GM19324 (cell line): ENCODE measurements at regions not wholly inside any gene's neighbourhood (a gene's known extent, or its start where the extent isn't known, plus 50 kb on each side); places are given as distances from the start of the nearest gene placed in this dataset.
"Not testable (repeated sequence)": the region's sequence is repeated elsewhere in the genome, so short reads cannot be mapped to it uniquely, and the experiment has no call there.

ENCODE experiments used
- ATAC-seq: cut with Tn5 transposase; IDR thresholded peaks from one replicate; pipeline ENCODE4 v1.9.1; 2021; ENCODE audit warnings: mild to moderate bottlenecking, moderate library complexity; ENCODE audit not compliant: unreplicated experiment, low FRiP score

DNA sequence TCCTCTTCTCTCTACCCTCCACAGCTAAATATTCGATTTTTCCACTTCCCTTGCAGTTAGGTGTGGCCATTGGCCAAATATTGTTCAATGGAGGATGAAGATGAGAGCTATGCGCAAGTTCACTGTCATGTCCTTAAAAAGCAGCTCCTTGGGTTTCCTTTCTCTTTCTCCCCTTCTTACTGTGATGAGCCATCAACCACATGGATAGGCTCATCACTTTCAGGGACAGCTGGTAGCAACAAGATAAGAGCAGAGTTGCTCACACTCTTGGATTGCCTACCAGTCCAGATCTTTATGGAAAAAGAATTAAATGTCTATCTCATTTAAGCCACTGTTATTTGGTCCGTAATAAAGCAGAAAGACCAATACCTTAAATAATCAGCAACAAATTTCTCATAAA lies 377.0 kb downstream of the DDX10 start:
- ATAC-seq, result no peak

GRCh38 chr11:109043315-109043714 lies 378.4 kb downstream of the DDX10 start:
- no peak for ATAC-seq

DNA sequence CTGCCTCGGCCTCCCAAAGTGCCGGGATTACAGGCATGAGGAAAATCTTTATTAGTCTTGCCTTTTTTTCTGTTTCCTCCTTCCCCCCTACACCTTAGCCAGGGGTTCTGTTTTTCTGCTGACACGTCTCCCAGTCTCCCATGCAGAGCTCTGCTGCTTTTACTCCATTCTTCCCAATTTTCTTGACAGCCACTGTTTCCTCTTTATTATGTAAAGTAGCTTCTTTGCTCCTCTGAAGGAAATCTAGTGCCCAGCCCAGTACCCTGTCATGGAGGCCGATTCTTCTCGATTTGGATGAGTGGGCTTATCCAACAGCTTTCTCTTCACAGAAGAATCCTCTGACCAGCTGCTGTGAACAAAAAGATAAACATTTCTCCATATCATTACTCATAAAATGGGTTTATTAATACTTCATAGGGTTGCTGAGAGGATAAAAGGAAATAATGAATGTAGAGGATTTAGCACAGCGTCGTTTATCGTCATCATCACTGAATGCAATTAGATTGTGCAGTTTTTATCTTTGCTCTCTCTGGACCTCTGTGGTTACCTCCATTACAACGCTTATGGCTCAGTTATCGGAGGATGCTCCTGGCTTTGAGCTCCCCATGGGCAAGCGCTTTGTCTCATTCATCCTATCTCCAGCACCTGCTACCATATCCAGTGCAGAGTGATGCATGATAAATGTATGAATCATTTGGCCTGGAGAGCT lies 375.6 kb upstream of the C11orf87 start:
- no peak for ATAC-seq

DNA sequence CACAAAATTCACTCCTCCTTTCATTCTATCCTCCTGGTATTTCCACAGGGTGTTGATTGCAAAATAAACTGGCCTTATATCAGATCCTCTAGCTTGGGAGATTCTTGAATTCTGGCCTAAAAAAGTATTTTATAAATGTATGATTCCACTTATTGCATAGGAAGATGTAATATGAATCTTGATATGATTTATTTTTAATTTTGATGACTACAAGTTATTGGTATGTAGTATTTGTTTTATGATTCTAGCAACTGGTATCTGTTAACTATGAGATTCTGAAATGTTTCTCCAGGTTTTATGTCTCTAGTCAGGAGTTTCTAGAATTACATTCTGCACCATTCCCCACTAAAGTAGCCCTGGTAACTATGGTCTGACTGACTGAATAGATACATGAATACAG lies 373.9 kb upstream of the C11orf87 start:
- no peak for ATAC-seq

DNA sequence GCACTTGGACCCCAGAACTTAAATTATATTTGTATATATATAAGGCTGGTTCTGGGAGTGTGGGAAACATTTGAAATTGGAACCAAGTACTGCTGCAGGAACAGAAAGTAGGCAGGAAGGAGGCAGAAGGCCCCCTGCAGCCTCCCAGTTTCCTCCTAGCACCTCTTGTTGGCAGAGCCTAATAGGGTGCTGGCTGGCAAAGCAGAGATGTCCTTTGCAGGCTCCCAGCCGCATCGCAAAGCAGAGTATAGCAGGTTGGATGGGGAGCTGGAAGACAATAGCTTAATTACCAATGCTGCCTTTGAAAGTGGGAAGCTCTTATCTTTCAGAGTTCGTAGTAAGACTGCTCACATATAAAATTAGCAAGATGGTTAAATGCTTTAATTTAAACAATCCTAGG lies 370.8 kb upstream of the C11orf87 start:
- ATAC-seq, result no peak

GRCh38 chr11:109059402-109059801 lies 362.6 kb upstream of the C11orf87 start:
- no peak for ATAC-seq

DNA sequence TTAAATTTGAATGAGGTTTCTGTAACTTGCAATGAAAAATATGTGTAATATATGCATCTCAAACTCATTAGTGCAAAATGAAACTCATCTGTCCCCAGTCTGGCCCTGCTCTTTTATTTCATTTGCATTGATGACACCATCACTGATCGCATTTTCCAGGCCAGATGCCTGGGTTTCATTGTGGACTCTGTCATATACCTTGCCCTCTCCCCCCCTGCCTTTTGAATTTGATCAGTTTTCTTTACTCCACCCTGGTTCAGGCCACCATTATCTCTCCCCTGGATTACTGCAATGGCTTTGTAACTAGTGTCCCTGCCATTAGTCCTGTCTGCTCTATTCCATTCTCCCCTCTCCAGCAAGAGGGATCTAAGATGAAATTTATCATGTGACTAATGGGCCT lies 360.6 kb upstream of the C11orf87 start:
- no peak for ATAC-seq

DNA sequence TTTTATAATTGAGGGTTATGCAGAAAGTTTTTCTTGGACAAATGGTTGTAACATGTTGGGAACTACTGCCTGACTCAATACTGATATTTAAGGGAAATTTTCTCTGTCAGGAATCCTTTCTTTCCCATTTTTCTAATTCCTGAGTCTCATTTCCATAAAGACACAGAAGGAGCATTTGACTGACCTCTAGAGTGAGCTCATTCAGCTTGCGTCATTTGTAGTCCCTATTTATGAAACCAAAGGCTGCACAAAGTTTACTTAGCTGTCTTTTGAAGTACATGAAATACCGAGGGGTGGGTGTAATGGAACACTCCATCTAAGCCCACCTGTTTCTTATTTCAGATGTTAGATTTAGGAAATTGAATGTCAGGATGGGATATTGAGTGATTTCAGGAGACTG lies 359.5 kb upstream of the C11orf87 start:
- ATAC-seq, result no peak

DNA sequence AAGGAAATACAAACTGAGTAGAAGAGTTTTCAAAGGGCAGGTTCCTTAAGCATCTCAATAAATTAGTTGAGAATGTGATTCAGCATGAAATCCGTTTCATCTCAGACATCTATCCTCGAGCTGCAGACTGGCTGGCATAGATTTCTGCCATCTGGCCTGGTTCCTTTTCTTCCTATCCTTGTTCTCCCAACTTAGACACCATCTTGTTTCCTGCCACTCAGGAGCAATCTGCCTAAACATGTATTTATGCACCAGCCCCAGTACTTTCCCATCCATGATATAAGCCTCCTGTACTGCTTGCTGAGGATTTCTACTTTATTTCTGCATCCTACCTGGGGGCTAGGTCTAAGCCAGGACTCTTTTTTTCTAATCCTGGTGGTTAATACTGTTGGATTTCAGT lies 359.1 kb upstream of the C11orf87 start:
- ATAC-seq, result no peak

DNA sequence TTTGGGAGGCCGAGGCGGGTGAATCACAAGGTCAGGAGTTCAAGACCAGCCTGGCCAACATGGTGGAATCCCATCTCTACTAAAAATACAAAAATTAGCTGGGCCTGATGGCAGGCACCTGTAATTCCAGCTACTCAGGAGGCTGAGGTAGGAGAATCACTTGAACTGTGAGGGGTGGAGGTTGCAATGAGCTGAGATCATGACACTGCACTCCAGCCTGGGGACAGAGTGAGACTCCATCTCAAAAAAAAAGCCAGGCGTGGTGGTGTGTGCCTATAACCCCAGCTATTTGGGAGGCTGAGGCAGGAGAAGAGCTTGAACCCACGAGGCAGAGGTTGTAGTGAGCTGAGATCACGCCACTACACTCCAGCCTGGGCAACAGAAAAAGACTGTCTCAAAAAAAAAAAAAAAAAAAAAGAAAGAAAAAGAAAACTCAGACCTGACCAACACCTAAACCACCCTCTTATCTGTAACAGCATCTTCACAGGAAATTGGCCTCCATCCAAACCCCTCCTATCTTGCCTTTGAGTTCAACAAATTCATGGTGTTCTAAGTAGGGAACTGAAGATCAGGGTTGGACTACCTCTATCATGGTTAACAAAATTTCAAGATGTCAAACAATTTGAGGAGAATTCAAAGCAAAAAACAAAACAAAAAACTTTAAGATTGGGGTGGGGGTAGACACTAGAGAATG lies 357.2 kb upstream of the C11orf87 start:
- ATAC-seq, result not testable (repeated sequence)

- ATAC-seq, result no peak
These were observed 350.7 kb upstream of the C11orf87 start for GRCh38 chr11:109071262-109071661.

DNA sequence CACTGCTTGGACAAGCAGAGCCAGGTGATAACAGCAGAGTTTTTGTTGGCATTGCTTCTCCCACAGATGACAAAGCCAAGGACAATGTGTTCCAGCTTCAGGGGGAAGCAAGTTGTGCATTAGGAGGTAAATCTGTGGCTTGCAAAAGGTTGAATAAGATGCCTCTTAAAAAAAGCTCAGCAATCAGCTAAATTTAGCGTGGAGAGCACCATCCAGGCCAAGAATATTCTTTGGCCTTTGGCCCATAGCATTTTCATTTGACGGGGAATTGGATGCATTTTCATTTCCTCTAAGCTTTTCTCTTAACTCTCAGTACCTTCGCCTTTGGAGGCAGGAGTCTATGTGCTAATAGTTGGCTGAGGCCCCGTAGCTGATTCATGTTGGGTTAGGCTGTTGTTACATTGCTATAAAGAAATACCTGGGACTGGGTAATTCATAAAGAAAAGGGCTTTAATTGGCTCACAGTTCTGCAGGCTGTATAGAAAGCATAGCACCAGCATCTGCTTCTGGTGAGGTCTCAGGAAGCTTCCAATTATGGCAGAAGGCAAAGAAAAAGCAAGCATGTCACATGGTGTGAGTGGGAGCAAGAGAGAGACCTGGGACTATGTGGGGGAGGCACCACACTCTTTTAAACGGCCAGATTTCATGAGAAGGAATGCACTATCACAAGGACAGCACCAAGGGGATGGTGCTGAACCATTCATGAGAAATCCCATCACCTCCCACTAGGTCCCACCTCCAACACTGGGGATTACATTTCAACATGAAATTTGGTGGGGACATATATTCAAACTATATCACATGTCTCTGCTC lies 350.1 kb upstream of the C11orf87 start:
- no peak for ATAC-seq

DNA sequence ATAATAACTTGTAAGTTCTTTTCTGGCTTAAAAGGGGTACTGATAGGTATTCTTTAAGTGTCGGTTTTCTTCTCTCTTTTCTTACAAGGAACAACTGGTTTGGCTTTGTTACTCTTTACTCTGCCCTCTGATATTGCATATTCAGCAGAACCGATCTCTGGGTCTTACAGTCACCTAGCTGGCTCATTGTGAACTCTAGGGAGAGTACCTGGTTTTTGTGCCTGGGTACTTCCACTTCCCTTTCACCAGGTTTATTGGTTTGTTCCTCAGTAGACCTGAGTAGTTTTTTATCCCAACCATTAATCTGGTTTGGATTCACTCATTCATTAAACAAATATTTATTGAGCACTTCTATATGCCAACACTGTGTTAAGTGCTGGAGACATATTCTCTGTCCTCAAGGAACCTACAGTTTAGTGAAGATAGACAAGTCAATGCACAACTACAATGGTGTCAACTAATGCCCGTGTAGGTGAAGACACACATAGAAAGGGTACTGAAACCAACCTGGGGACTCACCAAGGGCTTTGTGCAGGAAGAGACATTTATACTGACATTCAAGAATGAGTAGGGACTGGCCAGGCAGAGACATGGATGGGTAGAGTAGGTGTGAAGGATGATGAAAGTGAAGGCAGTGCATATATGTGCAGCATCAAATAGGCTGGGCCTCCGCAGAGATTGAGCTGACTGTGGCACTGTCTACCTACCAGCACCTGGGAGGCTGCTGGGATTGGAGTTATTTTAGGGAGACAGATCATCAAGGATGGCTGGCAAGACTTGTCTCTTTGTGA lies 348.8 kb upstream of the C11orf87 start:
- no peak for ATAC-seq

DNA sequence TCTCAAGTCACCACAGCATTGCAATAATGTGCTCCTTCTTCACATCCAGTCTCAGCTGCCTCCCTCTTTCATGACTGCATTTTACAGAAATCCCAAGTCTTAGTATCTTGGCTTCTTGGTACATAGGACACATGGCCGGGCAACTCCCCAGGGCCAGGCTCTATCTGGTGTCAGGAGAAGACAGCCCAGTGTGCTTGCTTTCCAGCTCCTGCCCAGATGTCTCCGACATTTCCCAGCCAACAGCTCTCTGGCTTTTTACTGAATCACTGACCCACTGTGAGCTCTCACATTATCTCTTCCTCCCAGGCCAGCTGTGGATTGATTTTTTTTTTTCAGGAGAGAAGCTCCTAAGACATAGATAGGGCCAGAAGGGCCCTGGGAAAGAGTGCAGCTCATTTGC lies 346.0 kb upstream of the C11orf87 start:
- ATAC-seq, result no peak

DNA sequence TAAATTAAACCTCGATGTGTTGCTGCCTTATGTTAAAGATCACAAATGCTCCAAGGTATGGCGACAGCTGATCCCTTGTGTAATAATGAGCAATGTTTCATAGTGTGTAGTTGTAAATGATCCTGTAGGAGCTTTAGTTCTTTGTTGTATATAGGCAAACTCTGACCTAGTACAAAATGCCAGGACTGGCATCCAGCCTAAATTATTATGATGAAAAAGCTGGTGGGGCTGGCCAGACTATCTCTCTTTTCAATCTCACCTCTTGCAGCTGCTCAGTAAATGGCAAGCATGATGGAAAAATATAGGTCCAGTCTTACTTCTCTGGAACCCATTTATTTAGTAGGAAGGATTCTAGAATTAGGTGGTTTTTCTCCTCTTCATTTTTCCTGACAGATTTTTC lies 345.1 kb upstream of the C11orf87 start:
- ATAC-seq, result no peak

DNA sequence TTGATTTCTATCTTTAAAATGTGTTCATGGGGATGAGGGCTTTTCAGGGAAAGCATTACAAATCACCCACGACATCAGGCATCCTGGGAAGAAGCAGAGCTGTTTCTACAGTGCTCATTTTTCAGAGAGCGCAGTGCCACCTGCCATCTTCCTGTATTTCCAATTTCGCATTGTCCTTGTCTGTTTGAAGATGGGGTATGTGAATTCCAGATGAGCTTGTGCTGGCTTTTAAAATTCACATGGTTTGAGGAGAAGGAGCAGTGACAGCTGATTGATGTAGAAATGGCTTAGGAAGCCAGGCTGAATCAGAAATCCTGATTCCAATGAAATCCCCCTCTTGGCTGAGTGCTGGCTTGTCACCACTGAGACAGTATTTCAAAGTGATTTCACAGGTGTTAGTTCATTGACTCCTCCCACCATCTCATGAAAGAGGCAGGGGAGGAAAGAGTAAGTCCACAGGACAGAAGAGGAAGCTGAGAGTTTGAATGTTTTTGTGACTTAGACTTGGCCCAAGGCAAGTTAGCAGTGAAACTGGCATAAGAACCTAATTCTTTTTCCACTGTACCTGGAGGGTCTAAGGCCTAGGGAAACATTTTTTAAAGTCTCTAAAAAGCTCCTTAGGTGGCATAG lies 344.6 kb upstream of the C11orf87 start:
- no peak for ATAC-seq

DNA sequence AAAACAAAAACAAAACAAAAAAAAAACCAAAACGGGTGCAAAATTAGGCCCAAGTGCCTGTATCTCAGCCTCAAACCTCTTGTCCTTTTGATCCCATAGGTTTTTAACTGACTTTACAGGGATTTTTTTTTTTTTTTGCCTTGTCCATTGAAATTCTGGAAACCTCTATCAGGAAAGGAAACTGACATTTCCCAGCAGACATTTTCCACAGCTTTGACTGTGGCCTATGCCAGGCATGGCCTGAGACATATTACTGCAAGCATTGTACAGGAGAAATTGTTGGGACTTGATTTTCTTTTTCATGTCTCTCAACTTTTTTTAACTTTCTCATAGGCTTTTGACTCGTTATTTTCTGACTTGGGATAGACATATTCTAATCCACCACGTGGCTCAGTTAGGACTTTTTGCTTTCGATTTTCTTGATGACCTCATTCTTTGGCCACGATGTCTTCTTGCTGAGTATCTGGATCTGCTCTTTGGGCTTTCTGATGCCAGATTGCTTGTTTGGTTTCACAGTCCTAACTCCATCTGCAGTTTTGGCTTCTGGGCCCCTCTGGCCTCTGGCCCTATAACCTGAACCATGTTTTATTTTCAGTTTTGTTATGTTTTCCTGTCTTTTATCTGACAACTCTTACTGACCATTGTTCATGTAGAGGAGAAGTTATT lies 336.1 kb upstream of the C11orf87 start:
- no peak for ATAC-seq

- no peak for ATAC-seq
These were observed 335.1 kb upstream of the C11orf87 start for GRCh38 chr11:109086931-109087330.

DNA sequence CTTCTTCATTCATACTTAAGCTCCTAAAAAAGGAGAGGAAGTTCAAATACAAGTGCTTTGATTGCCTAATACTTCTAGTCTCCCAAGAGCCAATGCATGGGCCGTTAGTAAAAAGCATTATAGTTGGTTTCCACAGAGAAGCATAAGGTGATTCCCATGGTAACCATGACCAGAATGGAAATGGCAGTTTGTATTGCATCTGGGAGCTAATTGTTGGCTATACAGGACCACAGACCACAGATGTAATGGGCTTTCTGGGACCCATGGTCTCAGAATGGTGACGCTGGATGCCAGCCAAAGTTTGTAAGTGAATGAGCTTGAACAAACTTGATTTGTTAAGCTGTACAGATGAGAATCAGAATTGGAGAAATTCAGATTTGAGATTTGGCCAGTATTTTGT lies 333.9 kb upstream of the C11orf87 start:
- ATAC-seq, result no peak

GRCh38 chr11:109089144-109089543 lies 332.8 kb upstream of the C11orf87 start:
- ATAC-seq, result no peak
